ENCODE measurements at regions not wholly inside any gene's neighbourhood (a gene's known extent, or its start where the extent isn't known, plus 50 kb on each side); places are given as distances from the start of the nearest gene placed in this dataset.

DNA sequence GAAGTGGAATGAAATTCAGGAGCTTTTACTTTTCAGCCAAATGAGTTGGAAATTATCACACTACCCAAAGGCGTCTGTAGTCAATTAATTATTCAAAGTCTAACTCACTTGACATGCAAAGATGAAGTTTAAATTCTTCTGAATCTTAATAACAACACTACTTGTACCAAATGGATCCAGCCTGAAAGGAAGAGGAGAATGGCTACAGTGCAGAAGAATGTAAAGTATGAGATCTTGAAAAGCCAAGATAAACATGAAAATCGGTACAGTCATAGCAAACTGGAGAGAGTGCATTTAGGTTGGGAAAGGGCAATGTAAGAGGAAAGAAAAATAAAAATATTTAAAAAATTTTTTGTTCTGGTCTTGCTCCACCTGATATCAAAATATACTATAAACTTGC is 195.5 kb downstream of the SIM1 start:
- TF ChIP-seq MYC (IDR thresholded peaks at IDR 0.05; ENCODE audit: low read depth, low read length) (no peak), POLR2A (IDR thresholded peaks at IDR 0.05; ENCODE audit: extremely low read depth, insufficient read length) (no peak), CTCF (IDR thresholded peaks at IDR 0.05; ENCODE audit: low read depth, low read length) (no peak), MAX (IDR thresholded peaks at IDR 0.05; ENCODE audit: low read depth, low read length) (no peak)
- DNase-seq (ENCODE audit: low read depth): no peak
- H3K4me3 ChIP-seq (ENCODE audit: low read depth, low read length): no peak overlapping the region

DNA sequence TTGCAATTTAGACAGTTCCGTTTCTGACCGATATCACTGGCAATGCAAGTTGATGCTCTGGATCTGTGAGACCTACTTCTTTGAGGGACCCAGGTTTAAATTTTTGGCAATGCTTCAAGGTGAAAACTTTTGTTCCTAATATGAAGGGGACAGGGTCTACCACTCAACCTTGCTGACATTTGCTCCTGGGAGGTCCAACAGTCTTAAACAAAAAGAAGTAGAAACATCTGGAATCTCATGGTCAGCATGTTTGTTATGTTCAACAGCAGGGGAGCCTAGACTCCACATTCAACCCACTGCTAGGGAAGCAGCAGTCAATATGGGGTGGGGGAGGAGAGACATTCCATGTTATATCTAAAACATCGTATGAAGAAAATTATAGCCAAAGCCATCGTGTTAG is 196.4 kb downstream of the SIM1 start:
- TF ChIP-seq MAX (IDR thresholded peaks at IDR 0.05; ENCODE audit: low read depth, low read length): no peak
- no peak for TF ChIP-seq POLR2A (IDR thresholded peaks at IDR 0.05; ENCODE audit: extremely low read depth, insufficient read length)
- no peak for TF ChIP-seq CTCF (IDR thresholded peaks at IDR 0.05; ENCODE audit: low read depth, low read length)
- TF ChIP-seq MYC (IDR thresholded peaks at IDR 0.05; ENCODE audit: low read depth, low read length): no peak

GRCh38 chr6:100267721-100268123 is 197.0 kb downstream of the SIM1 start:
- no peak for DNase-seq (ENCODE audit: low read depth)
- no peak overlapping the region for H3K4me3 ChIP-seq (ENCODE audit: low read depth, low read length)
- TF ChIP-seq POLR2A (IDR thresholded peaks at IDR 0.05; ENCODE audit: extremely low read depth, insufficient read length) (no peak), MYC (IDR thresholded peaks at IDR 0.05; ENCODE audit: low read depth, low read length) (no peak), MAX (IDR thresholded peaks at IDR 0.05; ENCODE audit: low read depth, low read length) (no peak), CTCF (IDR thresholded peaks at IDR 0.05; ENCODE audit: low read depth, low read length) (no peak)

More for the DNA sequence above, 196.4 kb downstream of the SIM1 start:
- no peak for DNase-seq (ENCODE audit: low read depth)
- no peak overlapping the region for H3K4me3 ChIP-seq (ENCODE audit: low read depth, low read length)

DNA sequence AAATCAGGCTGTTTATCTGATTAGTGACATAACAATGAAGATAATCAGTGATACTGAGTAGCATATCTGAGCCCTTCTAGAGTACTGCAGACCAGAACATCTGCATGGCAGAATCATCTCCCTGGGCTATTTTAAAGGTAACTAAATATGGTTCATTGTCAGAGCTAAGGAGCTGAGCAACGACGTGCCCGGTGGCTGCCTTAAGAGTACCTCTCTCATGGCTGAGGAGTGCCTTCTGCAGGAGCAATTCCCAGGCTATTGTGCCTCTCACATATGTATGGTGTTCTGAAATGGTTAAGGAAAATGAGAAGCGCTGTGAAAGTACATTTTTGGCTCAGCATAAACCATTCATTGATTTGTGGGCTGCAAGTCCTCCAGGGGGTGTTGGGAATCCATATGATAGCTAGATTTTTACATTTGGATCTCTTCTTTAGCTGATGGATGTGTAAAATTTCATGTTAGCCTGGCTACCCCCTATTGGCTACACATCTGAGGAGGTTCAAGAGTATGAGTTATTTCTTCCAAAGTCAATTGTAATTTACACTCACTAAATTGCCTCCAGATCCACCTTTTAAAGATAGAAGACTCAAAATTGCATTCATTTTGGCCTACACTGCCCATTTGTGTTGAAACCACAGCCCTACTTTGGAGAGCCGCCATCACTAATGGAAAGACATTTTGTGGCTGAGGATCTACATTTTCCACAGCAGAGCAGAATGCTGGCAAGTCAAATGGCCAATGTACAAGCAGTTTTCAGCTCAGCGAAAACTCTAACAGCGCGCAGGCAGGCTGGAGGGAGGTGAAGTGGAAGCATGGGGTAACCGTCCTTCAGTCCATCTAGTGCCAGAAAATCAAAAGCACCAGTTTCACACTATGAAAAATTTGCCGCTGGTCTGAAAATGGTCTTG is 198.0 kb downstream of the SIM1 start:
- no peak for DNase-seq (ENCODE audit: low read depth)
- TF ChIP-seq MAX (IDR thresholded peaks at IDR 0.05; ENCODE audit: low read depth, low read length) (no peak), POLR2A (IDR thresholded peaks at IDR 0.05; ENCODE audit: extremely low read depth, insufficient read length) (no peak), CTCF (IDR thresholded peaks at IDR 0.05; ENCODE audit: low read depth, low read length) (no peak), MYC (IDR thresholded peaks at IDR 0.05; ENCODE audit: low read depth, low read length) (no peak)
- H3K4me3 ChIP-seq (ENCODE audit: low read depth, low read length): no peak overlapping the region

GRCh38 chr6:100262086-100262485 is 202.6 kb downstream of the SIM1 start:
- H3K4me3 ChIP-seq (ENCODE audit: low read depth, low read length): no peak overlapping the region
- TF ChIP-seq MAX (IDR thresholded peaks at IDR 0.05; ENCODE audit: low read depth, low read length) (no peak), POLR2A (IDR thresholded peaks at IDR 0.05; ENCODE audit: extremely low read depth, insufficient read length) (no peak)
- DNase-seq (ENCODE audit: low read depth): no peak

DNA sequence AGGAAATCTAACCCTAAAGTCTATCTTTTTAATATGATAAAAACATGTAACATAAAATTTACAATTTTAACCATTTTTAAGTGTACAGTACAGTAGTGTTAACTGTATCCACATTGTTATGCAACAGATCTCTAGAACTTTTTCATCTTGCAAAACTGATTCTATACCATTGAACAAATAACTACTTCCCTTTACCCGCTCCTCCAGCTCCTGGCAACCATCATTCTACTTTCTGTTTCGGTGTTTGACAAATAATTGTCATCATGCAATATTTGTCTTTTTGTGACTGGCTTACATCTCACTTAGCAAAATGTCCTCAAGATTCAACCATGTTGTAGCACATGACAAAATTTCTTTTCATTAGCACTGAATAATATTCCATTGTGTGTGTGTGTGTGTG is 203.2 kb downstream of the SIM1 start:
- H3K4me3 ChIP-seq (ENCODE audit: low read depth, low read length): no peak overlapping the region
- peak; percentile 16 for DNase-seq (ENCODE audit: low read depth)
- TF ChIP-seq CTCF (IDR thresholded peaks at IDR 0.05; ENCODE audit: low read depth, low read length): no peak
- TF ChIP-seq POLR2A (IDR thresholded peaks at IDR 0.05; ENCODE audit: extremely low read depth, insufficient read length): no peak
- TF ChIP-seq MYC (IDR thresholded peaks at IDR 0.05; ENCODE audit: low read depth, low read length): no peak
- no peak for TF ChIP-seq MAX (IDR thresholded peaks at IDR 0.05; ENCODE audit: low read depth, low read length)

Data from NB4 (cell line).